WI38 (cell line): ENCODE measurements at regions not wholly inside any gene's neighbourhood (a gene's known extent, or its start where the extent isn't known, plus 50 kb on each side); places are given as distances from the start of the nearest gene placed in this dataset.

Source experiments
- H3K4me3 ChIP-seq: 2 replicates; pipeline ENCODE4 v1.5.1; 2011; ENCODE audit warnings: low read depth, mild to moderate bottlenecking, control low read depth, low read length
- TF ChIP-seq, protein P1 (sequence below): IDR thresholded peaks from 2 replicates; pipeline ENCODE4 v1.5.1; 2012; ENCODE audit warnings: low read depth, mild to moderate bottlenecking, control low read depth, low read length

- TF ChIP-seq, protein P1, sequence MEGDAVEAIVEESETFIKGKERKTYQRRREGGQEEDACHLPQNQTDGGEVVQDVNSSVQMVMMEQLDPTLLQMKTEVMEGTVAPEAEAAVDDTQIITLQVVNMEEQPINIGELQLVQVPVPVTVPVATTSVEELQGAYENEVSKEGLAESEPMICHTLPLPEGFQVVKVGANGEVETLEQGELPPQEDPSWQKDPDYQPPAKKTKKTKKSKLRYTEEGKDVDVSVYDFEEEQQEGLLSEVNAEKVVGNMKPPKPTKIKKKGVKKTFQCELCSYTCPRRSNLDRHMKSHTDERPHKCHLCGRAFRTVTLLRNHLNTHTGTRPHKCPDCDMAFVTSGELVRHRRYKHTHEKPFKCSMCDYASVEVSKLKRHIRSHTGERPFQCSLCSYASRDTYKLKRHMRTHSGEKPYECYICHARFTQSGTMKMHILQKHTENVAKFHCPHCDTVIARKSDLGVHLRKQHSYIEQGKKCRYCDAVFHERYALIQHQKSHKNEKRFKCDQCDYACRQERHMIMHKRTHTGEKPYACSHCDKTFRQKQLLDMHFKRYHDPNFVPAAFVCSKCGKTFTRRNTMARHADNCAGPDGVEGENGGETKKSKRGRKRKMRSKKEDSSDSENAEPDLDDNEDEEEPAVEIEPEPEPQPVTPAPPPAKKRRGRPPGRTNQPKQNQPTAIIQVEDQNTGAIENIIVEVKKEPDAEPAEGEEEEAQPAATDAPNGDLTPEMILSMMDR = no peak
- no peak overlapping the region for H3K4me3 ChIP-seq
Observed at GRCh38 chr18:65359479-65359878, 391.3 kb upstream of the CDH7 start.

DNA sequence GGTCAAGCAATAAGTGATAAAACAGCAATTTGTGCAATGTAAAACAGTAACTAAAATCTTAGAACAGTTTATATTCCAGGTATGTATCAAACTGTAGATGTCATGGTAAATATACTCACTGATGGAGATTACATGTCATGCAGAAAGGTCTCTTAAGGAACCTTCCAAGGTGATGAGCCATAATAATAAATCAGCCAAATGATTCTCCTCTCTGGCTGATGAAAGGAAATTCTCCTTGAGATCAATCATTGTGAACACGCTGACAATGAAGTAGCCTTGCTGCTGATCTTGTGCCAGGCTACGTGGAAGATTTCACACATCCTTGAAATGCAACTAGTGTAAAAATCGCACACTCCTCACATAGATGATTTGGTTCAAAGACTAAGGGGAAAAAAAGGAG lies 392.5 kb upstream of the CDH7 start:
- no peak overlapping the region for H3K4me3 ChIP-seq
- TF ChIP-seq, protein P1 = no peak

DNA sequence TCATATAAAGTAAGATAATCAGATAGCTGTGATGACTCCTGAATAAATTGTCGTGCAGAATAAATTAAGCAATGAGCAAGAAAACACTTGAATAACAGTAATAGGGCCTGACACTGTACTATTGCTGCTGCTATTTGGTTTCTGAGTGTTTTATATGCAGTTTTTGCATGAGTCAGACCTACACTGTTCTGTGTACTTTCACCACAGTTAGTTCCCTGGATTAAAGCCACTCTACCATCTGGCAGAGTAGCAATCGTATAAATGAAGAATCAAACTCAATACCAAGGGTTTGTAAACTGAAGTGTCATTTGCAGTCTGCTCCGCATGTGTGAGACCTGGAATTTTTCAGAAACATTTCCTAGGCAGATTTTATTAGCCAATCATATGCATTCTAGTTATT lies 398.6 kb upstream of the CDH7 start:
- H3K4me3 ChIP-seq = no peak overlapping the region
- TF ChIP-seq, protein P1 = no peak

- TF ChIP-seq, protein P1 = no peak
- no peak overlapping the region for H3K4me3 ChIP-seq
Observed at GRCh38 chr18:65349635-65350034, 401.2 kb upstream of the CDH7 start.

GRCh38 chr18:65347446-65347845 lies 403.4 kb upstream of the CDH7 start:
- TF ChIP-seq, protein P1 = no peak
- H3K4me3 ChIP-seq = no peak overlapping the region

GRCh38 chr18:65346086-65346485 lies 404.7 kb upstream of the CDH7 start:
- TF ChIP-seq, protein P1 = no peak
- H3K4me3 ChIP-seq = no peak overlapping the region

DNA sequence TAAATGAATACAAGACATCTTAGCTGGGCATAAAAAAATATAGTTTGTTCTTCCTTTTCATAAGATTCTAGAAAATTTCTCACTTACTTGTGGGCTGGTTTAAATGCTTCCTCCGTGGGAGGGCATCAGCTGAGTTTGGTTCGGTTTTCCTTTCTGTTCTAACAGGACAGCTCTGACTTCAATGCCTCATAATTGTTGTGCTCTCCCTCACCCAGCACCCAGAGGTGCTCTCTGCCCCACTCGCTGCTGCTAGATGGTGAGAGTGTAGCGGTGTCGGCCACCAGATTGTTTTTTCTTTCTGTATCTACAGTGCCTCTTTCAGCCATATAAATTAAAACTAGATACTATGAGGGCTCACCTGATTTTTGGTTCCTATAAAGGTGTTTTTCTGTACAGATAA lies 407.2 kb upstream of the CDH7 start:
- TF ChIP-seq, protein P1 = no peak

GRCh38 chr18:65336411-65336810 lies 414.4 kb upstream of the CDH7 start:
- TF ChIP-seq, protein P1 = no peak
- no peak overlapping the region for H3K4me3 ChIP-seq

More for the DNA sequence above, 407.2 kb upstream of the CDH7 start:
- no peak overlapping the region for H3K4me3 ChIP-seq
